Right renal pelvis (tissue), 4 donors: ENCODE measurements at regions not wholly inside any gene's neighbourhood (a gene's known extent, or its start where the extent isn't known, plus 50 kb on each side); places are given as distances from the start of the nearest gene placed in this dataset.
"Not testable (repeated sequence)": the region's sequence is repeated elsewhere in the genome, so short reads cannot be mapped to it uniquely, and the experiment has no call there.

Experiments used
- DNase-seq, 4 donors: peaks; one replicate each; pipeline ENCODE4 v3.0.0-alpha.2; 2013; ENCODE audit warnings: low read depth in 4 of 4, low spot score in 3 of 4, missing footprints in 1 of 4

DNA sequence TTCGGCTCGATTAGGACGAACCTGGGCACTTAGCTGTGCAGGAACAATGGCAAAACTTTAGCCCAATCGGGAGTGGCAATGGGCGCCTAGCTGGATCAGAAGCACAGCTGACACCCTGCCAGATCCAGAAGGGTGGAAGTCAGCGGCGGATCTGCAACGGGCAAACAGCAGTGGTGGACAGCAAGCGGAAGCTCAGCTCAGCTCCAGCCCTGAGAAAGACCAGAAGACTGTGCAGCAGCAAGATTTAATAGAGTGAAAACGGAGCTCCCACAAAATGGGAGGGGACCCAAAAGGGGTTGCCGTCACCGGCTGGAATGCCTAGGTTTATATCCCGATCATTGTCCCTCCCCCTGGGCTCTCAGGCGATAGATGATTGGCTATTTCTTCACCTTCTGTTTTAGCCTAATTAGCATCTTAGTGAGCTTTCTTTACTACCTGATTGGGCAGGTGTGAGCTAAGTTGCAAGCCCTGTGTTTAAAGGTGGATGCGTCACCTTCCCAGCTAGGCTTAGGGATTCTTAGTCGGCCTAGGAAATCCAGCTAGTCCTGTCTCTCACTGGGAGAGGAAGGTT, 1237.9 kb downstream of the CDH12 start:
- no peak for DNase-seq

DNA sequence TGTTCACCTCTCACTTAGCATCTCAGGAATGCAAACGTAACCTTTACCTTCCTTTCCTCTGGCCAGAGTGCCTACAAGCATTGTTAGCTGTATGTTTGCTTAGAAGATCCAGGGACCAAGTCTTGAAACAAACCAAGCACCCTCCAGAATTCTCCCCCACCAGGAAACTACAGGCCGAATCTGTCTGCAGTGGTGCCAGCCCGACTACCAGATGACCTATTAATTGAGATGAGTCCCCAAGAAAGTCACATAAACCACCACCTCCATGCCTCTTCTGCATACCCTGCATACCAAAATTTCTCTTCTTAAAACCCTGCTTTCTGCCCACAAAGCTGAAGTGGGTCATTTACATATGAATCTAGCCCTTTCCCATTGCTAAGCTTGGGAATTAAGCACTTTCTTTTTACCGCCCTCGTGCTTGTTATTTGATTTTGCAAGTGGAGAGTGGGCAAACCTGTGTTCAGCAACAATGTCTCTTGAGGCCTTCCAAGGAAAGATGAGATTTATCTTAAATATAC, 1239.1 kb downstream of the CDH12 start:
- no peak for DNase-seq

DNA sequence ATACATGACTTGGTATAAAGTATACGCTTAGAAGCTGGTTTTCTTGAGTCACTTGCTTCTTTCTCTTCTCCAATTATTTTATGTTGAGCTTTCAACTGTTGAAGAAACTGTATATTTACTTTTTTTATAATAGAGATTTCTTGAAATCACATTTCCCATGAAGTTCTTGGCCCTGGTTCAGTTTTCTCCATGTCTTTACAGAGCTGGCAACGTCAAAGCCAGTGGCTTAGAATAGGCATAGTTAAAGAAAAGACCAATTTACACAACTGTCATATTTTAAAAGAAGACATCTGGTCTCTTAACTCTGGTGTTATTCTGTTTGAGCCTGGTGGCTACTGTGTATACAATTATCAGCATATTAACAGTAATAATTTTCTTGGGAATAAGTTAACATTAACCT, 1249.3 kb downstream of the CDH12 start:
- no peak for DNase-seq

DNA sequence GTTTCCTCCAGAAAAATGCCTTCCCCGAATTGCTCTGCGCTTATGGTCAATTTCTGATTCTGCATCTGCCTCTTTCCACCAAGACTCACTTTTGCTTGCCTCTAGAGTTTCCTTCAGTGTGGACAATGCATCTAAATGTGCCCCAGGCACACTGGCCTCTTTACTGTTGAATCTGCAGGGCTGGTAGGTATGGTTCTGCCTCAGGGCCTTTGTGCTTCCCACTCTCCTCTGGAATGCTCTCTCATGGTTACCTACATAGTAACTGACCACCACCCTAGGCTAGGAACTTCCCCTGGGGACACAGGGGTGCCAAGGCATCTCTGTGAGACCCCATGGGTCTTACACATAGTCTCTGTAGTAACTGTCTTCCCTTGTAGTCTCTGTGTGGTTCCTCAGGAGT, 1258.6 kb downstream of the CDH12 start:
- no peak for DNase-seq

DNA sequence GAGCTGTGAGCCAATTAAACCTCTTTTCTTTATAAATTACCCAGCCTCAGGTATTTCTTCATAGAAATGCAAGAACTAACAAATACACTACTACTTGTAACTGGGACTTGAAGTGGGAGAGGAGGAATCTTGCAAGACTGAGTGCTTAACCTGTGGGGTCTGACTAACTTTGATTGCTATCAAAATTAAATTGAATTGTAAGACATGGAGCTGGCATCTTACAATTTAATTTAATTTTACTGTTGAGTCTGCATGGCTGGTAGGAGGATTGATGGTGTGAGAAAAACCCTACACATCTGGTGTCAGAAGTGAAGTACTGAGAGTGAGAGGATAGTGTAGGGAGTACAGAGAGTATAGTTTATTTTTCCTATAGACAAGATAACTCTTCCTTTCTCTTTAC, 1259.9 kb downstream of the CDH12 start:
- DNase-seq: no peak

DNA sequence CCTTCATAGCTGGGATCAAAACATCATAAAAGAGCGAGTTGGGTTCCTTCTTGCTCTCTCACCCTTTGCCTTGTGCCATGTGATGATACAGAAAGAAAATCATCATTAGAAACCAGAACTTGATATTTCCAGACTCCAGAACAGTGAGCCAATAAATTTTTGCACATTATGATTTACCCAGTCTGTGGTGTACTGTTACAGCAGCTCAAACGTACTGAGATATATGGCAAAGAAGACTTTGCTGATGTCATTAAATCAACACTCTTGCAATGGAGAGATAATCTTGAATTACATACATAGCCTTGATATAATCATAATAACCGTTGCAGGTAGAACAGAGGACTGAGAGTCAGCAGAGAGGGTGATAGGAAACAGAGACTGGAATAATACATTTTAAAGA, 1271.6 kb downstream of the CDH12 start:
- no peak for DNase-seq

DNA sequence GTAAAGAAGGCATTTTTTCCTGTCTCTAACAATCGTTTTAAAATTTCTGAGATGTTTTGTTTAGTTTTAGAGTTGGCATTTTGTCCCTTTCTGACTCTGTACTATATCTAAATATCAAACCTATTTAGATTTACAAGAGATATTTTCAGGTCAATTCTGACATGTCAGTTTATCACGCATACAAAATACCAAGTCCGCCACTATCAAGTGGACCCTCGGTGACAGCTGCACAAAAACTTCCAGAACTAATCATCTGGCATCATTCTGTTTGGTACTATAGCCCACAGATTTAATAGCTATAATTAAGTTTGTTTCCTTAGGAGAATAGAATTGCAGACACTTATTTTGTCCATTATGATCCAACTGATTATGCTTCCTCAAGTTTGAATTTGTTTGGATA, 1278.2 kb downstream of the CDH12 start:
- DNase-seq: no peak

DNA sequence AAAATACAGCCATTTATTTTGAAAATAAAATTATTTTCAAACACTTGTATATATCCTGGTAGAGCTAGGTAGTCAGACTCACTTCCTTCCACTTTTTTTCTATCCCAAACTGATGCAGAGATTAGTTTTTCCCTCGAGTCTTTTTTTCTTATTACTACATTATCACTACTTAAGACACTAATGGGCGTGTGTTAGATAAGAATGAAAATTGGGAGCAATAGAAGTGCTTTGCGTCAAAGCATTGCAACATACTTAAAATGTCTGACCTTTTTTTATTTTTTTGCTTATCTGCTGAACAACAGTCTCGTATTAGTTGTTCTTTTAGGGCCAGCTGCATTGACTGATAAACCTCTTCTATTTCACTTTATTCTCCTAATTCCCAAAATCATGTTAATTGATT, 1278.7 kb downstream of the CDH12 start:
- no peak for DNase-seq

DNA sequence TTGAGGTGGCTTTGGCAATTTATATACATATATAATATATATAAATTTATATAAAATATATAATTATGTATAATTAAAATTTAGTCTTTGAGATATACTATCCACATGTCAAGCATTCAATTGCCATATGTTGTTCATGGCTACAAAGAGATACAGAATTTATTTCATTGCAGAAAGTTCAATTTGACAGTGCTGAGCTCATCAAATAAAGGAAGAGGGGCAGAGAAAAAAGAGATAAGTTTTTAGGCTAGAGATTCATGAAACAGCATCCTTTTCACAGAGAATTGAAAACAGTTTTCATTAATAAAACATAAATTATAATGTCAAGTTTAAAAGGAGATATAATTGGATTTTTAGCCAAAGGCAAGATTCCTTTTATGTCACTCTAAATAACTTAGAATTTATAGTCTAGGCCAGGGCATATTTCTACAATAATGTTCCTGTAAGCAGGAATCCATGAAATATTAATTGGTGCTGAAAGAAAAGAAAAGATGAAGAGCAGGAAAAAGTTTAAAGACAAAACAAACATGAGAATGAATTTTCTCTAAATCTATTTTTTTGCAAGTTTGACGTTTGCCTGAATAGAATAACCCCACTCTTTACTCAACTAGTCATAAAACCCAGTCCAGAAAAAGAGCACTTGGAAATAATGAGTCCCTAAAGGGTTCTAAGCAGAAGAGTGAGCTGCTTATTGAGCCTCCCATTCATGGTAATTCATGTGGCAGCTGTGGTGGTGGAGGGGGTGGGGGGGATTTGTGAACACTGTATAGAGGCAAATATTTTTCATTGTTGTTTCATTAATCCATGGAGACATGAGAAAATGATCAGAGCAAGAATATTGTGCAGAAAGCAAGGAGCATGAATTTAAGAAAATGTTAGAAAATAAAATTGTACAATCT, 1279.5 kb downstream of the CDH12 start:
- DNase-seq: no peak

DNA sequence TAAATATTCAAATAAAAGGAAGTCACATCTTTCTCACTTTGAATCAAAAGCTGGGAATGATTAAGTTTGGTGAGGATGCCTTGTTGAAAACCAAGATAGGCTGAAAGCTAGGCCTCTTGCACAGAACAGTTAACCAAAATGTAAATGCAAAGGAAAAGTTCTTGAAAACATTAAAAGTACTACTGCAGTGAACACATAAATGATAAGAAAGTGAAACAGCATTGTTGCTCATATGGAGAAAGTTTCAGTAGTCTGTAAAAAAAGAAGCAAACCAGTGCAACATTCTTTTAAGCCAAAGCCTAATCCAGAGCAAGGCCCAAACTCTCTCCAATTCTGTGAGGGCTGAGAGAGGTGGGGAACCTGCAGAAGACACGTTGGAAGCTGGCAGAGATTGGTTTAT, 1281.9 kb downstream of the CDH12 start:
- not testable (repeated sequence) for DNase-seq

DNA sequence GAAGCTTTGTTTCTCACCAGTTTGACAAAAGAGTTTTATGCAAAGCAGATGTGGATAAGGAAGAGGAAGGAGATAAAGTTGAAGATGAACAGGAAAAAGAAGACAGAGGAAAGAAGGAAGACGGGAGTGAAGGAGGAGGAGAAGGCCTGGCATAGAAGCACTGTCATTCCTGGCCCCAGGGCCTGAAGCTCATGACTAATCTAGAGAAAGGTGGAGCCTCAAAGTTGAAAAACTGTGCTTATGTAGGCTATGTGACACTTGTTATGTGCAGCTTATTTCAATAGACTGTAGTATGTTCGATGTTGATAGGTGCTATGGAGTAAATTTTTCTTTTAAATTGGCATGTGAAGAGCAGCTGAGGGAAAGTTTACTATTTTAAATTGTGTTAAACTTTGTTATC, 1294.0 kb downstream of the CDH12 start:
- DNase-seq: not testable (repeated sequence)

DNA sequence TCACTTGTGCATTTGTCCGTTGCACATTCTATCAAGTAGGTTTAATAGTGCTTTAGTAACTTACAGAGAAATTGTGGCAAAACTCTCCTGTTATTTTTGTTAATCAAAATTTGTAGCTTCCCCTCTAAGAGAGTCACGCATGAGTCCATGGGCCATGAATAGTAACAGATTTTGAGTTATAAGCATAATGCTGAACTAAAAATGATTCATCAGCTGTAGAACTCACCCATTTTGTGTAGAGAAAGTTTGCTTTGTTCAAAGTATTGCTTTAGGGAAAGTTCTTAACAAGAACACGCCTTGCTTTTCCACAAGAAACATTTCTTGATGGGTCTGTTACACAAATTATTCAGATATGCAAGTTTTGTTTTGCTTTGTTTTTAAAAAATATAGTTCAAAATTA, 1300.9 kb downstream of the CDH12 start:
- not testable (repeated sequence) for DNase-seq

DNA sequence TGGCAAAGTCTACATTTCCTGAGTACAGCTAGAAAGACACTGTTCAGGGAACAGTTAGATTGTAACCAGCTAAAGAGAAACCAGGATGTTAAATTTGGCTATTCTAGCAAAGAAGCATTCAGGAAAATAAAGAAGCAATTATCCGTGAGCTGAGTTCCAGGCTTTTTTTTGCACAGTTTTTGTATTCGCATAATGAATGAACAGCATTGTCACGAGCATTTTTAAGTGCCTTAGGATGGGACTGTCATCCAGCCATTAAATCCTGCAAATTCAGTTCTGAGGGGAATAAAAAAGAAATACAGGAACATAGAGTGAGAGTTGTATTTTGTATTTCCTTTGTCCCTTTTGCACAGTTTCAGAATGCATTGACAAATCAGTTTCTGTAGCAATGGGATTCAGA, 1302.2 kb downstream of the CDH12 start:
- not testable (repeated sequence) for DNase-seq

DNA sequence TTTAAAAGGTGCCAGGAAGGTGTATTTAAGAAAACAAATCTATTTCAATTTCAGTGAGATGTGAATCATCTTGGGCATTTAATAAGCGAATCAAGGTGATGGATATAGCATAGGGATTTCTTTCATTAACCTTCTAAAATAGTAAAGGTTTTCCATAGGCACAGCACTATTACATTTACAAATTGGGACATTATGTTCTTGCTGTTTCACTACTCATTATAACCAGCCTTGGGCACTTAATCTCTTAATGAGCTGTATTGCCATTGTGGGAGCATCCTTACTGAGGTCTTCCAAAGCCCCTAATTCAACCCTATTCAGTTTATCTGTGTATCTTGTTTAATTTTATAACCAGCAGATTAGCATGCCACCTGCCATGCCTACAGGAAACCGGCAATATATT, 1305.5 kb downstream of the CDH12 start:
- DNase-seq: not testable (repeated sequence)

DNA sequence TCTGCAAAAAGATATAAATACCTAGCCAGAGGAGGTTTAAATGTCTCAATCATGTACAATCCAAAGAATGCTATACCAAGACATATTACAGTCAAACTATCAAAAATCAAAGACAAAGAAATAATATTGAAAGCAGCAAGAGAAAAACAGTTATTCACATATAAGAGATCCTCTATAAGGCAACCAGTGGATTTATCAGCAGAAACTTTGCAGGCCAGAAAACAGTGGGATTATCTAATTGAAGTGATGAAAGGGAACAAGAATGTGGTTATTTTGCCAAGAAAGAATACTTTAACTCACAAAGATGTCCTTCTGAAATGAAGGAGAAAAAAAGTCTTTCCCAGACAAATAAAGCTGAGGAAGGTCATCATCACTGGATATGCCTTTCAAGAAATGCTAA, 1318.0 kb downstream of the CDH12 start:
- DNase-seq: not testable (repeated sequence)

DNA sequence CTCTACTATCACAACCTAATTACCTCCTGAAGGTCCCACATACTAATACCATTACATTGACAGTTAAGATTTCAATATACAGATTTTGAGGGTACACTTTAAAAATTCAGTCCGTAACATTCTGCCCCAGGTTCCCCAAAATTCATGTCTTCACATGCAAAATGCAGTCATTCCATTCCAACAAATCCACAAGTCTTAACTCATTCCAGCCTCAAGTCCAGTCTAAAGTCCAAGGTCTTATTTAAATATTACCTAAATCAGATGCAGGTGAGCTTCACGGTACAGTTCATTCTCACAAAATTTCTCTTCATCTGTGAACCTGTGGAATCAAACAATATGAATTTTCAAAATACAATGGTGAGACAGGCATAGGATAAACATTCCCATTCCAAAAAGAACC, 1332.0 kb downstream of the CDH12 start:
- DNase-seq: not testable (repeated sequence)

DNA sequence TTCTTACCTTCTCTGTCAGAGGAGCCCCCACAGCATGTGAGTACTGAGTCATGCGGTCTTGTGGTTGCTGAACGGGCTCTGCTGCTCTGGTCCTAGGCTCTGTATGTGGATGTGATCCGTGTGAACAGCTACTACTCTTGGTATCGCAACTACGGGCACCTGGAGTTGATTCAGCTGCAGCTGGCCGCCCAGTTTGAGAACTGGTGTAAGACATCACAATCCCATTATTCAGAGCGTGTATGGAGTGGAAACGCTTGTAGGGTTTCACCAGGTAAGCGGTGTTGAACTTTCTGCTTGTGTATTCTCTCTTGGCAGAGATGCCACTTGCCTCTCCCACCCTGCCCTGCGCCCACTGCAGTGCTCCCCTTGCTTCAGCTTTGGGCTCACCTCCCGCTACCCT, 1356.2 kb downstream of the CDH12 start:
- not testable (repeated sequence) for DNase-seq

DNA sequence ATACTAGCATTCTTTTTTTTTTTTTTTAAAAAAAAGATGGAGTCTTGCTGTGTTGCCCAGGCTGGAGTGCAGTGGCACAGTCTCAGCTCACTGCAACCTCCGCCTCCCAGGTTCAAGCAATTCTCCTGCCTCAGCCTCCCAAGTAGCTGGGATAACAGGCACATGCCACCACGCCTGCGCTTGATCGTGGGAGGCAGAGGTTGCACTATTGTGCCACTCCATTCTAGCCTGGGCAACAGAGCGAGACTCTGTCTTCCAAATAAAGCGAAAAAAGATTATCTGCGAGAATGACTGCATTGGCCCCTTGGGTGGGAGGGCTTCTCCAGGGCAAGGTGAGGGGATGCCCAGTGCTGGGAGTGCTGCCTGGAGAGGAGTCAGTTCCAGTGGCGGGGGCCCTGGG, 1357.1 kb downstream of the CDH12 start:
- DNase-seq: not testable (repeated sequence)

DNA sequence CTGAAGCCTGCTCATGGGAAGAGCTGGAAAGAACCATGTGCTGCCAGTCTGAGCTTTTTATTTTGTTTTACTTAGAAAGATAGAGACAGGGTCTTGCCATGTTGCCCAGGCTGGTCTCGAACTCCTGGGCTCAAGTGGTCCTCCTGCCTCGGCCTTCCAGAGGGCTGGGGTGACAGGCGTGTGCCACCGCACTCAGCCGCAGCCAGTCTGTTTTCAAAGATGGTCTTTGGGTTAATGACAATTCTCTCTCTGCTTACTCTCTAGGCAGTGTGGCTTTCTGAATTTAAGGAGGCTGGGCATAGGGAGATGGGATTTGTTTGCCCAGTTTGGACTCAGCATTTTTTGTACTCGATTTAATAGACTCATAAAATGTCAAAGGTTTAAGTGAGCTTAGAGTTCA, 1357.9 kb downstream of the CDH12 start:
- DNase-seq: not testable (repeated sequence)

DNA sequence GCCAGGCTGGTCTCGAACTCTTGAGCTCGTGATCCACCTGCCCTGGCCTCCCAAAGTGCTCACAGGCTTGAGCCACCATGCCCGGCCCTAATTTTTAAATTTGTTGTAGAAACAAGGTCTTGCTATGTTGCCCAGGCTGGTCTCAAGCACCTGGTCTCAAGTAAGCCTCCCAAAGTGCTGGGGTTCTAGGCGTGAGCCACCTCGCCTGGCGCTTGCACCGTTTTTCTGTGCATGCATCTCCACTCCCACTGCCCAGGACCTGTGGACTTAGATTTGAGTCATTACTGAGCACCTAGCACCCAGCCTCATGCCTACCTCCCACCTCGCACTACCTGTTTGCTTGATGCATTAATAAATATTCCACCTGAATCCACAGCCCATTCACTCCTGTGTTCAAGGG, 1359.1 kb downstream of the CDH12 start:
- DNase-seq: not testable (repeated sequence)

DNA sequence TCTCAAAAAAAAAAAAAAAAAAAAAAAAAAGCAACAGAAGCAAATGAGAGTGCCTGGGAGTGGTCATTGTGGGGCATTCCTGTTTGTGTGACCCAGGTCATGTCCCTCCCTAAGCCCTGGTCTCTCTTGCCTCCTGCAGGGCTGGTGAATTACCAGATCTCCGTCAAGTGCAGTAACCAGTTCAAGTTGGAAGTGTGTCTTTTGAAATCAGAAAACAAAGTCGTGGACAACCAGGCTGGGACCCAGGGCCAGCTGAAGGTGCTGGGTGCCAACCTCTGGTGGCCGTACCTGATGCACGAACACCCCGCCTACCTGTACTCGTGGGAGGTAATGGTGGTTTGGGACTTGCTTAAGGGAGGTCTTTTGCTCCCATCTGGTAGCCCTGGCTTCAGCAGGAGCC, 1362.0 kb downstream of the CDH12 start:
- DNase-seq: not testable (repeated sequence)

DNA sequence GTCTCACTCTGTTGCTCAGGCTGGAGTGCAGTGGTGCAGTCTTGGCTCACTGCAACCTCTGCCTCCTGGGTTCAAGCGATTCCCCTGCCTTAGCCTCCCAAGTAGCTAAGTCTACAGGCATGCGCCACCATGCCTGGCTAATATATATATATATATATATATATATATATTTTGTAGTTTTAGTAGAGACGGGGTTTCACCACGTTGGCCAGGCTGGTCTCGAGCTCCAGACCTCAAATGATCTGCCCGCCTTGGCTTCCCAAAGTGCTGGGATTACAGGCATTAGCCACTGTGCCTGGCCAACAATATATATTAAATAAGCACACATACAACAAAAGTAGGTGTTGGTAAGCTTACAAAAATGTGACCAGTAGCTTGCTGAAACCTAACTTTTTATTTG, 1364.3 kb downstream of the CDH12 start:
- DNase-seq: not testable (repeated sequence)
